ENCODE measurements at regions not wholly inside any gene's neighbourhood (a gene's known extent, or its start where the extent isn't known, plus 50 kb on each side); places are given as distances from the start of the nearest gene placed in this dataset.
A peak's percentile ranks its signal among the peaks of the same experiment; 100 is the strongest.

DNA sequence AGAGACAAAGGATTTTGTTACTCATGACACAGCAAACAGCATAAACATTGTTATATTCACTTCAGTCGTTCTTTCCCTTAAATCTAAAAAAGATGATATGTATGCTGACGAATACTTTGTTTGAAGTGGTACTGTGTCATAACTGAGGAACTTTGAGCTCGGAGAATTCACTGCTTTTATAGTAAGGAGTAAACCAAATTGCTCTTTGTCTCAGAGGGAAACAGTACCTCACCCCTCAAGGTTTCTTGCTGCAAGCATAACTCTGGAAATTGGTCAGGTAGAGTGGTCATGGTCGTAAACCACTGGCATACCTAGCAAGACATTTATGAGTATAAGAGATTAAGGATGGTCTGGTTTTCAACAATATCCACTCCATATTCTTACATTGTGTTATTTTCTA is 160.2 kb upstream of the OR4E1 start (continued):
- TF ChIP-seq, protein P1, sequence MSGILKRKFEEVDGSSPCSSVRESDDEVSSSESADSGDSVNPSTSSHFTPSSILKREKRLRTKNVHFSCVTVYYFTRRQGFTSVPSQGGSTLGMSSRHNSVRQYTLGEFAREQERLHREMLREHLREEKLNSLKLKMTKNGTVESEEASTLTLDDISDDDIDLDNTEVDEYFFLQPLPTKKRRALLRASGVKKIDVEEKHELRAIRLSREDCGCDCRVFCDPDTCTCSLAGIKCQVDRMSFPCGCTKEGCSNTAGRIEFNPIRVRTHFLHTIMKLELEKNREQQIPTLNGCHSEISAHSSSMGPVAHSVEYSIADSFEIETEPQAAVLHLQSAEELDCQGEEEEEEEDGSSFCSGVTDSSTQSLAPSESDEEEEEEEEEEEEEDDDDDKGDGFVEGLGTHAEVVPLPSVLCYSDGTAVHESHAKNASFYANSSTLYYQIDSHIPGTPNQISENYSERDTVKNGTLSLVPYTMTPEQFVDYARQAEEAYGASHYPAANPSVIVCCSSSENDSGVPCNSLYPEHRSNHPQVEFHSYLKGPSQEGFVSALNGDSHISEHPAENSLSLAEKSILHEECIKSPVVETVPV (CRISPR knock-in tag; IDR thresholded peaks at IDR 0.05), result no peak
- no peak for TF ChIP-seq ESRRG (CRISPR knock-in tag; IDR thresholded peaks at IDR 0.05)

DNA sequence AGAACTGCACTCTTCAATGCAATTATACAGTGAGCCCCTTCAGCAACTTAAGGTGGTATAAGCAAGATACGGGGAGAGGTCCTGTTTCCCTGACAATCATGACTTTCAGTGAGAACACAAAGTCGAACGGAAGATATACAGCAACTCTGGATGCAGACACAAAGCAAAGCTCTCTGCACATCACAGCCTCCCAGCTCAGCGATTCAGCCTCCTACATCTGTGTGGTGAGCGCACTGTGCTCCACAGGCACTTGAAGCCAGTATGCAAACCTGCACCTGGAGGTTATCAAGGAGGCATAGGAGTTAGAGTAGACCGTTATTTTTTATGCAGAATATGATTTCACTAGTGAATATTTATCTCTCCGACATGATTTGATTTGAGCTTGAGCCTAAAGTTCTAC is 152.2 kb upstream of the OR4E1 start:
- TF ChIP-seq GLIS3 (CRISPR knock-in tag; IDR thresholded peaks at IDR 0.05), result no peak
- no peak for TF ChIP-seq ZFP30 (CRISPR knock-in tag; IDR thresholded peaks at IDR 0.05)
- TF ChIP-seq TCF4 (CRISPR knock-in tag; IDR thresholded peaks at IDR 0.05; ENCODE audit: borderline replicate concordance), result no peak
- no peak for TF ChIP-seq ISL1 (CRISPR knock-in tag; IDR thresholded peaks at IDR 0.05)
- TF ChIP-seq OSR1 (CRISPR knock-in tag; IDR thresholded peaks at IDR 0.05), result no peak
- TF ChIP-seq PPARA (CRISPR knock-in tag; IDR thresholded peaks at IDR 0.05; ENCODE audit: borderline replicate concordance), result no peak
- TF ChIP-seq, protein P2, sequence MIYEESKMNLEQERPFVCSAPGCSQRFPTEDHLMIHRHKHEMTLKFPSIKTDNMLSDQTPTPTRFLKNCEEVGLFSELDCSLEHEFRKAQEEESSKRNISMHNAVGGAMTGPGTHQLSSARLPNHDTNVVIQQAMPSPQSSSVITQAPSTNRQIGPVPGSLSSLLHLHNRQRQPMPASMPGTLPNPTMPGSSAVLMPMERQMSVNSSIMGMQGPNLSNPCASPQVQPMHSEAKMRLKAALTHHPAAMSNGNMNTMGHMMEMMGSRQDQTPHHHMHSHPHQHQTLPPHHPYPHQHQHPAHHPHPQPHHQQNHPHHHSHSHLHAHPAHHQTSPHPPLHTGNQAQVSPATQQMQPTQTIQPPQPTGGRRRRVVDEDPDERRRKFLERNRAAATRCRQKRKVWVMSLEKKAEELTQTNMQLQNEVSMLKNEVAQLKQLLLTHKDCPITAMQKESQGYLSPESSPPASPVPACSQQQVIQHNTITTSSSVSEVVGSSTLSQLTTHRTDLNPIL (CRISPR knock-in tag; IDR thresholded peaks at IDR 0.05; ENCODE audit: low read depth), result no peak
- no peak for TF ChIP-seq ESRRG (CRISPR knock-in tag; IDR thresholded peaks at IDR 0.05)
- no peak for TF ChIP-seq CSDC2 (CRISPR knock-in tag; IDR thresholded peaks at IDR 0.05)
- no peak for TF ChIP-seq TOX (CRISPR knock-in tag; IDR thresholded peaks at IDR 0.05; ENCODE audit: borderline replicate concordance)
- no peak for TF ChIP-seq ZNF565 (CRISPR knock-in tag; conservative IDR thresholded peaks at IDR 0.05; ENCODE audit: low read depth)
- TF ChIP-seq, protein P1 (CRISPR knock-in tag; IDR thresholded peaks at IDR 0.05), result no peak
- TF ChIP-seq SNAI2 (CRISPR knock-in tag; IDR thresholded peaks at IDR 0.05), result no peak
- TF ChIP-seq RARB (CRISPR knock-in tag; IDR thresholded peaks at IDR 0.05), result no peak
- no peak for TF ChIP-seq ZNF8 (CRISPR knock-in tag; IDR thresholded peaks at IDR 0.05)
- TF ChIP-seq ZNF70 (CRISPR knock-in tag; IDR thresholded peaks at IDR 0.05), result no peak
- ATAC-seq, result no peak

GRCh38 chr14:21825149-21825743 is 151.6 kb upstream of the OR4E1 start:
- ATAC-seq, result peak; percentile 64

More at GRCh38 chr14:21825149-21825743, 151.6 kb upstream of the OR4E1 start:
- TF ChIP-seq OSR1 (CRISPR knock-in tag; IDR thresholded peaks at IDR 0.05) (no peak), ZC3H10 (CRISPR knock-in tag; IDR thresholded peaks at IDR 0.05) (no peak), SNAI2 (CRISPR knock-in tag; IDR thresholded peaks at IDR 0.05) (no peak), ZNF565 (CRISPR knock-in tag; conservative IDR thresholded peaks at IDR 0.05; ENCODE audit: low read depth) (no peak), GLIS3 (CRISPR knock-in tag; IDR thresholded peaks at IDR 0.05) (no peak), RARB (CRISPR knock-in tag; IDR thresholded peaks at IDR 0.05) (no peak), ISL1 (CRISPR knock-in tag; IDR thresholded peaks at IDR 0.05) (no peak), ZFP30 (CRISPR knock-in tag; IDR thresholded peaks at IDR 0.05) (no peak), ZNF70 (CRISPR knock-in tag; IDR thresholded peaks at IDR 0.05) (no peak), ARNTL (CRISPR knock-in tag; IDR thresholded peaks at IDR 0.05; ENCODE audit: borderline replicate concordance, low read depth) (no peak), TOX (CRISPR knock-in tag; IDR thresholded peaks at IDR 0.05; ENCODE audit: borderline replicate concordance) (no peak), ZNF8 (CRISPR knock-in tag; IDR thresholded peaks at IDR 0.05) (no peak), POU6F1 (CRISPR knock-in tag; IDR thresholded peaks at IDR 0.05; ENCODE audit: borderline replicate concordance, low read depth) (no peak), TSHZ2 (CRISPR knock-in tag; IDR thresholded peaks at IDR 0.05) (no peak), TCF4 (CRISPR knock-in tag; IDR thresholded peaks at IDR 0.05; ENCODE audit: borderline replicate concordance) (no peak), BACH2 (CRISPR knock-in tag; IDR thresholded peaks at IDR 0.05; ENCODE audit: borderline replicate concordance) (no peak), ESRRG (CRISPR knock-in tag; IDR thresholded peaks at IDR 0.05) (no peak)
- TF ChIP-seq, protein P3, sequence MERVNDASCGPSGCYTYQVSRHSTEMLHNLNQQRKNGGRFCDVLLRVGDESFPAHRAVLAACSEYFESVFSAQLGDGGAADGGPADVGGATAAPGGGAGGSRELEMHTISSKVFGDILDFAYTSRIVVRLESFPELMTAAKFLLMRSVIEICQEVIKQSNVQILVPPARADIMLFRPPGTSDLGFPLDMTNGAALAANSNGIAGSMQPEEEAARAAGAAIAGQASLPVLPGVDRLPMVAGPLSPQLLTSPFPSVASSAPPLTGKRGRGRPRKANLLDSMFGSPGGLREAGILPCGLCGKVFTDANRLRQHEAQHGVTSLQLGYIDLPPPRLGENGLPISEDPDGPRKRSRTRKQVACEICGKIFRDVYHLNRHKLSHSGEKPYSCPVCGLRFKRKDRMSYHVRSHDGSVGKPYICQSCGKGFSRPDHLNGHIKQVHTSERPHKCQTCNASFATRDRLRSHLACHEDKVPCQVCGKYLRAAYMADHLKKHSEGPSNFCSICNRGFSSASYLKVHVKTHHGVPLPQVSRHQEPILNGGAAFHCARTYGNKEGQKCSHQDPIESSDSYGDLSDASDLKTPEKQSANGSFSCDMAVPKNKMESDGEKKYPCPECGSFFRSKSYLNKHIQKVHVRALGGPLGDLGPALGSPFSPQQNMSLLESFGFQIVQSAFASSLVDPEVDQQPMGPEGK (CRISPR knock-in tag; IDR thresholded peaks at IDR 0.05; ENCODE audit: borderline replicate concordance), result no peak
- TF ChIP-seq, protein P2 (CRISPR knock-in tag; IDR thresholded peaks at IDR 0.05; ENCODE audit: low read depth), result no peak
- TF ChIP-seq, protein P1 (CRISPR knock-in tag; IDR thresholded peaks at IDR 0.05), result no peak
